ENCODE measurements at regions not wholly inside any gene's neighbourhood (a gene's known extent, or its start where the extent isn't known, plus 50 kb on each side); places are given as distances from the start of the nearest gene placed in this dataset.
"Not testable (repeated sequence)": the region's sequence is repeated elsewhere in the genome, so short reads cannot be mapped to it uniquely, and the experiment has no call there.

GRCh38 chr4:13989501-13989900 lies 362.0 kb upstream of the BOD1L1 start:
- DNase-seq: no peak

- no peak for DNase-seq
Measured at GRCh38 chr4:13990596-13991589, 363.4 kb upstream of the BOD1L1 start.

DNA sequence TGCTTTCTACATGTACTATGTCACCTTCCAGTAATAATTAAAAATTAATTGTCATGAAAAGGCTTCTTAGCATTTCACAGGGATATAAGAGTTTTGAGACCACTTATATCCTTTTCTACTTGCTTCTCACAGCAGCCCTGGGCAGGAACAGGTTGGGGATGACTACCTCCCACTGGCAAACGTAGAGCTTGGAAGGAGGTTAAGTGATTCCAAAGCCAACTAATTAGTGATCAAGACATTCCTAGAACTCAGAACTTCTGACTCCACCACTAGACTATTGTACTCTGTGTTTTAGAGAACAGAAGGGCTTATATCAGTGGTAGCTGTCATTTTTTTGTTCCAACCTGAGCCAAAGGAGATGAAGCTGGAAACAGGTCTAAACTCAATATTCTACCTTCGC lies 364.5 kb upstream of the BOD1L1 start:
- DNase-seq: no peak

- DNase-seq: no peak
Measured at GRCh38 chr4:13992975-13993520, 365.5 kb upstream of the BOD1L1 start.

GRCh38 chr4:13994016-13994415 lies 366.5 kb upstream of the BOD1L1 start:
- no peak for DNase-seq

- DNase-seq: no peak
Measured at GRCh38 chr4:13998850-13999445, 371.4 kb upstream of the BOD1L1 start.

DNA sequence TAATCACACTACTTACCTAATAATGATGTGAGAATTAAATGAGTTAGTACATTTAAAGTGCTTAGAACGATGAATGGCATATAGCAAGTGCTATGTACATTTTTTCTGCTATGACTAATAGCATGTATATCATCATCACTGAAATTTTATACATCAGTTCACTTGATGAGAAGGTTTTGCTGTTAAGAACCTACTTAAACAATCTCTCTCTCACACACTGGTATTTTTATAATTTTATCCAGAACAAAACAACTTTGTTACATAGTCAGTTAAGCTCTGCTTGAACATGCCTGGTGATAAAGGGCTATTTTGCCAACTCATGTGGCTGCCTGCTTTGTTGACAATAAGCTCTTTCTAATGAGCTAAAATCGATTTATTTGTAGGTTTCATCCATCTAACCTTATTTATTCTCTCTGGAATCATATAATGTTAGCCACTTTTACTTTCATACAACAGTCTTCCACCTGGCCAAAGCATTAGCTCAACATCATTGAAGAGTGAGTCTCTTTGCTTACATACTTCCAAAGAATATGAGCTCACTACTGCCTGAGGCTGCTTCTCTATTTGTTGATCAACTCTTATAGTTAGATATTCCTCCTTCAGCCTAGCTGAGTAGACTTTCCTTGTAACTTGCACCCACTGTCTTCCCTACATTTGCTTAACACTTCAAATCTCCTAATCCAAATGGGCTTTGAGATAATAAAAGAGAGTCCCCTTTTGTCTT lies 372.7 kb upstream of the BOD1L1 start:
- no peak for DNase-seq

DNA sequence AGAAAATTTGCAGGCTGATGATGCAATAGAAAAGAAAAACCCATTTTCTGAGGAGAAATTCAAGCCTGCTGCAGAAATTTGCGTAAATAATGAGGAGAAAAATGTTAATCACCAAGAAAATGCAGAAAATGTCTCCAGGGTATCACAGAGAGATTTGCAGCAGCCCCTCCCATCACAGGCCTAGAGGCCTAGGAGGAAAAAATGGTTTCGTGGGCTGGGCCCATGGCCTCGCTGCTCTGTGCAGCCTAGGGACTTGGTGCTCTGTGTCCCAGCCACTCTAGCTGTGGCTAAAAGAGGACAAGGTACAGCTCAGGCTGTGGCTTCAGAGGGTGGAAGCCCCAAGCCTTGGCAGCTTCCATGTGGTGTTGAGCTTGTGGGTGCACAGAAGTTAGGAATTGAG lies 374.8 kb upstream of the BOD1L1 start:
- not testable (repeated sequence) for DNase-seq

DNA sequence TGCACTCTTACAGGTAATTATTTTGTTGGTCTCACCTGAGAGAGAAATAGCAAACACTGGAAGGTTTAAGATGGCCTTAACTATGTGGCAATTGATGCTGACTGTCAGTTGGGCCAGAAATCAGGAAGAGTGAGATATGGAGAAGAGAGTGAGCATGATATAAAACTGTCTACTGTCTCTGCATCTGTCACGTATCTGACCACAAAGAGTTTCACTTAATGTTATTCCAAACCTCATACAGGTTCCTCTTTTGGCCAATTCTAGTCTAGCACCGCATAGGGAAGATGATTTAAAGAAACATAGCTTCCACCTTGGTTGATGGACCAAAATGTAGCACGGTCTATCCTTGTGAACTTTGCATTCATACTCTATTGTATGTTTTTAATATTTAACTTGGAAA lies 381.0 kb upstream of the BOD1L1 start:
- DNase-seq: no peak

DNA sequence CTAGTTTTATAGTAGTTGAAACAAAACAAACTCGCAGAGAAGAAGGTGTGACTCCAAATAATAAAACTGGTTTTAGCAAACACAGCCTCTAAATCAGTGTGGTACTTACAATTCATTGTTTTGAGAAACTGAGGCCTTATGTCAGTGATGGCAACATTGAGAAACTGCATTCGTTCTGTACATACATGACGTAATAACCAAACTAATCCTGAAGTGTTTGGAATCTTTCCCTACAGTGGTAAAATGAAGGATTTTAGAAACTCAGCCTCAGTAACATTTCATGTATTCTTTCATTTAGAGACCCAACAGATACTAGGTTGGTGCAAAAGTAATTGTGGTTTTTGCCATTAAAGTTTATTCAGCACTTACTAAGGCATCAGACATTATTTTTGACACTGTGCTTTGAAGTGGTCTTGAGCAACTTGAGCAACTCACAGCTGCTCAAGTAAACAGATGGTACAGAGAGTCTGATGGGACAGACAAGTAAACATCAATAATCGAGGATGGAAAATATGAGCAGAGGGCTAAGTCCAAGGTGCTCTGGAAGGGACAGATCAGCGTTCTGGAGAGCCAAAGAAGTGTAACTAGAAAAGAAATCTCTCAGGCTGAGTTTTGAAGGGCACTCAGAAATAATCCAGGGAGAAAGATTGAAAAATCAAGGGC lies 390.8 kb upstream of the BOD1L1 start:
- no peak for DNase-seq

GRCh38 chr4:14022456-14022855 lies 394.9 kb upstream of the BOD1L1 start:
- peak; percentile 22 for DNase-seq

DNA sequence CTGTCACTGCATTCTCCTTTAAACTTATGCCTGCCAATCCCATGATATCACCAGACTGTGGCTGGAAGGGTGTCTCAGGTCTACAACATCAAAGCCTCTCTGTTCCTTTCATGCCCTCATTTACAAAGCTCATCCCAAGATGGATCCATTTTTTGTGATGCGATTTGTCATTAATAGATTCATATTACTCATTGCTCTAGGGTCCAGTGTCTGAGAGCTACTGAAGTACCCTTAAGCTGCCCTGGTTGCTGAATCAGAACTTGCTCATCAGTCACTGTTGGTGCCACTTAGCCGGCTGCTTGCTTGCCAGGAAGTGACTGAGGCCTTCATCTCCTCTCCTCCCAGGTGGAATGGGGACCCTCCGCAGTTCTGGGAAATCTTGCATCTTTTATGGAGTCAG lies 395.5 kb upstream of the BOD1L1 start:
- peak; percentile 7 for DNase-seq

DNA sequence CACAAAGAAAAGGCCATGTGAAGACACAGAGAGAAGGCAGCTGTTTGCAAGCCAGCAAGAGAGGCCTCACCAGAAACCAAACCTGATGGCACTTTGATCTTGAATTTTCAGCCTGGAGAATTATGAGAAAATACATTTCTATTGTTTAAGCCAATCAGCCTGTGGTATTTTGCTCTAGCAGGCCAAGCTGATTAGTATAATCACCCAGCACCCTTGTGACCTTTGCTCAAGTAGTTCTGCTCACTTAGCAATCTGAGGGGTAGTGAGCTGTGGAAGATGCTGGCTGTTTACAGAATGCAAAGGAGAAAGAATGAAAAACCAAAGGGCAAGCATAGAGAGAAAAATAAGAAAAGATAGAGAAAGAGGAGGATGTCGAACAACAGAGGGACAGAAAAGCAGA lies 396.4 kb upstream of the BOD1L1 start:
- no peak for DNase-seq

GRCh38 chr4:14025111-14025510 lies 397.6 kb upstream of the BOD1L1 start:
- DNase-seq: no peak

DNA sequence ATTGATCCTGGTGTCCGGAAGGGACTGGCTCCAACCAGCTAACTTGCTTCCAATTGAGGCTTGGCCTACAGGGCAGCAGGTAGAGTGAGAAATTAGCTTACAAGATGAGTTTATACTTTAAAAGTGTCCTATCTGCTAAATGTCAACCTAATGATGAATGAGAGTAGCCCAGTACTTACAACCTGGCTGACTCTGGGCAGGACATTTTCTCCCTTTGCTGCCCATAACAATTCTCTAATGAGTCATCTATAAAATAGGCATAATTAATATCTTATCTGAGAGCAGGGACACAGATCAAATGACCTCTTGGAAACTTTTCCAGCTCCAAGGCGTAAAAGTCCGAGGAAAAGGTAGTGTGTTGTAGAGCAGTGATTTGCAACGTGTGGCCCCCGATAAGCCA lies 398.4 kb upstream of the BOD1L1 start:
- no peak for DNase-seq

DNA sequence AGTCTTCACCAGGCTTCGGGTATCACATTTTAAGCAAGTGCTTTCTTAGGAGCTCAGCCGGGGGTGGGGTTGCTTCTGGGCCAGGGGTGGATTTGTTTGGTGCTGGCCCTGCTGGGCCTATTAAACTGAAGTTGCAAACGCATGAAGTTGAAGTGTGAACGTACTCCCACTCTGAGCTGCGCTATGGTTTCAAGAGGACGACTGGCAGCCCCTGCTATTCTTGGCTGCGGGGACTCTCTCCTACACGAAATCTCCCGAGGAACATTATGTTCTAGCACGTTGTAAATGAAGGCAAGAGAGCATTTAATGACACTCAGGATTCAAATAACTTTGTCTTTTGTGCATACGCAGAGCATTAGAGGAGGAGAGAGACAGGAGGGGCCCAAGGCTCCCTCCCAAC lies 401.3 kb upstream of the BOD1L1 start:
- no peak for DNase-seq

DNA sequence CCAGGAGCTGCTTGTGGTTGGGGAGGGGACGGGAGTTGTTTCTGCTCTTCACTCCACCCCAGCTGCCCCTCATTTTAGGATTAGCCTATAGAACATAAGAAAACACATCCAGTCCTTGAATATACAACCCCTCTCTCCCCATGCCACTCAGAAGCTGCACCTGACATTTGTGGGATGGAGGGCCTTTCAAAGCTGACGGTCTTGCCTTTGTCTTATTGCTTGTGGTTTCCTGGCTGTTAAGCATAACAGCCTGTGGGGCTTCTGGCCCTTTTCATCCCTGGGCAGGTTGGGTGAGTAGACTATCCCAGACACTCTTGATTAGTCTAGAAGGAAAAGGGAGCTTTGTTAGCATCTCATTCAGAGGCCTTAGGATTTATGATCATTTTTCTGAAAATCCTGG lies 407.6 kb upstream of the BOD1L1 start:
- no peak for DNase-seq

DNA sequence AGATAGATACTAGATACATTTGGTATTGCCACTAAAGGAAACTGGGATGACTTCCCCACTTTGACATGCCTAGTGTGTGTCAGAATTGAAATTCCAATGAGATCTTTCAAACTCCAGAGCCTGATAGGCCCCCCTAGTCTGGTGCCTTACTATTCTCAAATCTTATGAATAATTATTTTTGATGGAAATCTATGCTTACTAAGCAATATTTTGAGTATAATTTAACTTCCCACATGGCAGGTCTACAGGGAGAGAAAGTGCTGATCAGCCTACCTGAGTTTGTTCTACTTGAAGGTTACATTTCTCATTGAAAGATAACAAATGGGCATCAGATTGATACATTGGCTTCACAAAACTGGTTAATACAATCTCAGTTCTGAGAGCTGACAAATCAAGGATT lies 415.7 kb upstream of the BOD1L1 start:
- DNase-seq: no peak

DNA sequence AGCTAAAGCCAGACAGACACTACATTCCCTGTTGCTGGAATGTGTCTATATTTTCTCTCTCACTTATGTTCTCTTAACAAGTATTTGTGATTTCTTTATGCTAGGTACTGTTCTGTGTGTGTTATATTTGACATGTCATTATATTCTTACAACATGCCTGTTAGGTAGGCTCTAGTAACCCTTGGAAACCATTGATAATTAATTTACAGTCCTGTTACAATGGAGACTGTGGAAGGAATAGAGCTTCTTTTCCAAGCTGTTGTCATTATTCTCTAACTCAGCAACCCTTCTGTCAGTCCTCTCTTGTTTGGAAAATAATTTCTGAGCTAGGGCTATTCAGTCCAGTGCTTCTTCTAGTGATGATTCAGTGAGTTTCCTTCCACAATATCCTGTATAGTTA lies 419.1 kb upstream of the BOD1L1 start:
- DNase-seq: no peak

- DNase-seq: no peak
Measured at GRCh38 chr4:14047840-14048239, 420.3 kb upstream of the BOD1L1 start.

DNA sequence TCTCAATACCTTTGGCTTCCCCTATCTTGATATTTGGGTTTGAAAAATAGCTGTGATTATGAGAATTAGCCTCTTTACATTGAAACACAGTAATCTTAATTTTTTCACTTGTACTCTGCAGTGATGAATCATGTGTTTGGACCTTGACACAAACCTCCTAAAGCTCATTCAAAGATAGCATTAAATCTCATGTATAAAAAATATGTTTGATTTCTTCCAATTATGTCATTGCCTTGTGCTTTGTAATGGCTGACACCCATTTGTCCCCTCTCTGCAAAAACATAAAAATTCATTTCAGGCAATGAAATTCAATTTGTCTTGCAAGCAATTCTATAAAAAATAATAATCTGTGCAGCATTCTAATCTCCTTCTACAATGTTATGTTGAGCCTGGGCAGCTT lies 422.4 kb upstream of the BOD1L1 start:
- DNase-seq: no peak

- DNase-seq: no peak
Measured at GRCh38 chr4:14053291-14053690, 425.8 kb upstream of the BOD1L1 start.

DNA sequence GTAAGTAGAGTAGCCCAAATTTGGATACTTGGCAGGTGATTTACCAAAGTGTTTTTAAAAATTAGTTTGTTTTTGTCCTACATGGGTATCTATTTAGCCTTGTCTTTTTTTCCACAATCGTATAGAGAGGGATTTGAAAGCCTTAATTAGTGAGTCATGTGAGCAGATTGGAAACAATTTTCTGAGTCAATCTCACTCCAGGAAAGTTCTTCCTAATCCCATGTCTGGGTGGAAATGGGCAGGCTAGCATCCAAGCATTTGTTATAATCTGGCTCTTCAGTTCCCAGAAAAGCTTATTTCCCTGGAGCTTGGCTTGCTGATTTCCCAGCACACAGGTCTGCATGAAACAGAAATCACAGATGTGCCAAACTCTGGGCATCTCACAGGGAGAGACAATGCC lies 426.9 kb upstream of the BOD1L1 start:
- no peak for DNase-seq
